Neural cell (in vitro differentiated cells): ENCODE measurements at regions not wholly inside any gene's neighbourhood (a gene's known extent, or its start where the extent isn't known, plus 50 kb on each side); places are given as distances from the start of the nearest gene placed in this dataset.

Source experiments
- CTCF ChIP-seq: fragments of 450-650 bp; IDR thresholded peaks from 2 replicates; pipeline ENCODE4 v1.5.1; 2014; ENCODE audit warnings: antibody characterized with exemption, mild to moderate bottlenecking, moderate library complexity; ENCODE audit not compliant: poor library complexity, severe bottlenecking
- EZH2 ChIP-seq: fragments of 200-600, 300-800 bp; shearing (Covaris generic), sonication (generic); IDR thresholded peaks from 2 replicates; pipeline ENCODE4 v1.6.1; 2014; ENCODE audit warnings: antibody characterized with exemption, low read length, borderline replicate concordance, mild to moderate bottlenecking; ENCODE audit not compliant: insufficient read depth, poor library complexity, severe bottlenecking
- REST ChIP-seq: IDR thresholded peaks from 2 replicates; pipeline ENCODE4 v1.6.1; 2012; ENCODE audit warnings: borderline replicate concordance
- SMC3 ChIP-seq: fragments of 450-650 bp; conservative IDR thresholded peaks from 2 replicates; pipeline ENCODE4 v1.6.1; 2014; ENCODE audit warnings: antibody characterized with exemption, mild to moderate bottlenecking, moderate library complexity; ENCODE audit not compliant: poor library complexity

DNA sequence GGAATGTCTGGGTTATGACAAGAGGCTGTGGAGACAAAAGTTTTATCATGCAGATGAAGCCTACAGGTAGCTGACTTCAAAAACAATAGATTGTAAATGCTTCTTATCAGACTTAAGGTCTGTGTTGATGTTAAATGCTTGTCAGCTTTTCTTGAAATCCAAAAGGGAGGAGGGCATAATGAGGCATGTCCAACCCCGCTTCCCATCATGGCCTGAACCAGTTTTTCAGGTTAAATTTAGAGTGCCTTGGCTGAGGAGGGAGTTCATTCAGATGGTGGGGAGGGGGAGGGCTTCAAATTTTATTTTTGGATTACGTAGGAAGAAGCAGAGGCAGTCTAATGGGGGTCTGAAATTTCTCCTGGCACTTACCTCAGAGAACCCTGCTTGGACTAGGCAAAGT, 207.7 kb upstream of the HDX start:
- TF ChIP-seq CTCF, result no peak
- no peak for TF ChIP-seq SMC3
- no peak for TF ChIP-seq REST
- TF ChIP-seq EZH2, result no peak
